Rectal smooth muscle tissue (tissue), 1 donor: ENCODE measurements at regions not wholly inside any gene's neighbourhood (a gene's known extent, or its start where the extent isn't known, plus 50 kb on each side); places are given as distances from the start of the nearest gene placed in this dataset.

Experiments
- H3K27ac ChIP-seq: one replicate; pipeline ENCODE4 v1.7.0; 2013; ENCODE audit warnings: low read depth, low read length, inconsistent platforms
- H3K27me3 ChIP-seq: one replicate; pipeline ENCODE4 v1.7.0; 2013; ENCODE audit warnings: low read length; ENCODE audit not compliant: control insufficient read depth, insufficient read depth
- H3K36me3 ChIP-seq: one replicate; pipeline ENCODE4 v1.7.0; 2013; ENCODE audit warnings: low read length; ENCODE audit not compliant: control insufficient read depth, insufficient read depth
- H3K4me1 ChIP-seq: one replicate; pipeline ENCODE4 v1.7.0; 2013; ENCODE audit warnings: low read length; ENCODE audit not compliant: control insufficient read depth, insufficient read depth
- H3K4me3 ChIP-seq: one replicate; pipeline ENCODE4 v1.7.0; 2013; ENCODE audit warnings: low read length
- H3K9ac ChIP-seq: one replicate; pipeline ENCODE4 v1.7.0; 2013; ENCODE audit warnings: low read length

- no peaks in the 10 kb centered on the region for H3K27me3 ChIP-seq
- H3K9ac ChIP-seq, result no peak overlapping the region
- no peaks in the 10 kb centered on the region for H3K4me1 ChIP-seq
- no peaks in the 10 kb centered on the region for H3K36me3 ChIP-seq
- H3K27ac ChIP-seq, result no peak overlapping the region
- H3K4me3 ChIP-seq, result no peak overlapping the region
Observed at GRCh38 chr4:22869235-22869634, 176.5 kb downstream of the GBA3 start.
